HCT116 (cell line): ENCODE measurements at regions not wholly inside any gene's neighbourhood (a gene's known extent, or its start where the extent isn't known, plus 50 kb on each side); places are given as distances from the start of the nearest gene placed in this dataset.

ENCODE experiments used
- ATAC-seq: fragments of 200-7000 bp; cut with Tn5 transposase; 2 replicates; pipeline ENCODE4 v1.9.1; 2020; ENCODE audit warnings: mild to moderate bottlenecking, moderate library complexity
- BruUV-seq: library from RNA; stranded (reverse); fragments of 400-500 nt; replicated peaks from 2 replicates; lab custom pipeline; 2021; lab: Mats Ljungman, UMichigan
- CTCF ChIA-PET: fragments of 300-600 bp; sonication (Branson Sonifier 250); formaldehyde crosslinking; loops from one replicate; lab custom pipeline; 2021; ENCODE audit warnings: antibody characterized with exemption; lab: Charles Lee
- POLR2A ChIA-PET: fragments of 300-600, 350-600 bp; sonication (Branson Sonifier 250); formaldehyde crosslinking; loops from one replicate; lab custom pipeline; 2021; ENCODE audit warnings: antibody characterized with exemption; lab: Charles Lee
- RAD21 ChIA-PET, 2 experiments: fragments of 300-600 bp; sonication (Branson Sonifier 250); formaldehyde crosslinking; loops; one replicate each; lab custom pipeline; 2023; ENCODE audit warnings: low total read pairs in 2 of 2; ENCODE audit not compliant: uncharacterized antibody in 2 of 2, unreplicated experiment in 2 of 2, low non-redundant PET in 1 of 2; lab: Charles Lee
- DNase-seq: peaks from one replicate; pipeline ENCODE4 v3.0.0-alpha.2; 2010; ENCODE audit warnings: low read depth, low spot score
- H2AFZ ChIP-seq: fragments of 200-600 bp; shearing (Covaris generic), sonication (generic); 2 replicates; pipeline ENCODE4 v1.6.1; 2017; ENCODE audit warnings: low read depth, mixed run types, mixed read lengths, antibody characterized with exemption, low read length; ENCODE audit not compliant: poor library complexity, severe bottlenecking
- H3K27ac ChIP-seq: 2 replicates; pipeline ENCODE4 v1.5.1; 2012; ENCODE audit warnings: low read depth, low read length
- H3K27me3 ChIP-seq: fragments of 200-600 bp; sonication (generic); 2 replicates; pipeline ENCODE4 v1.6.1; 2016; ENCODE audit warnings: mixed run types, low read length, mixed read lengths; ENCODE audit not compliant: insufficient read depth
- H3K36me3 ChIP-seq, 2 experiments: fragments of 200-500 bp in 1 of 2; fragments of 200-600 bp in 1 of 2; sonication (Bioruptor generic) in 1 of 2; sonication (generic) in 1 of 2; 2 replicates each; pipeline versions ENCODE4 v1.5.1 to v1.6.1; 2014 to 2016; ENCODE audit warnings: low read length in 2 of 2, inconsistent platforms in 1 of 2, mixed read lengths in 1 of 2, mixed run types in 1 of 2; ENCODE audit not compliant: insufficient read depth in 2 of 2, control insufficient read depth in 1 of 2
- H3K4me1 ChIP-seq, 2 experiments: fragments of 200-600 bp in 1 of 2; sonication (generic) in 1 of 2; 2 replicates each; pipeline versions ENCODE4 v1.5.1 to v1.6.1; 2012 to 2017; ENCODE audit warnings: low read length in 2 of 2, inconsistent platforms in 1 of 2, mild to moderate bottlenecking in 1 of 2, mixed read lengths in 1 of 2, mixed run types in 1 of 2, moderate library complexity in 1 of 2; ENCODE audit not compliant: insufficient read depth in 2 of 2, control insufficient read depth in 1 of 2
- H3K4me2 ChIP-seq: fragments of 200-600 bp; sonication (generic); 2 replicates; pipeline ENCODE4 v1.6.1; 2017; ENCODE audit warnings: mixed run types, low read length, mixed read lengths
- H3K4me3 ChIP-seq, 2 experiments: fragments of 200-600 bp in 1 of 2; sonication (generic) in 1 of 2; replicated peaks in 1 of 2; 2 replicates each; pipeline ENCODE4 v1.5.1; 2011 to 2016; ENCODE audit warnings: low read length in 2 of 2, control low read depth in 1 of 2, low read depth in 1 of 2, mild to moderate bottlenecking in 1 of 2, mixed read lengths in 1 of 2, mixed run types in 1 of 2
- H3K79me2 ChIP-seq: fragments of 200-600 bp; sonication (generic); 2 replicates; pipeline ENCODE4 v1.6.1; 2017; ENCODE audit warnings: mild to moderate bottlenecking, mixed run types, low read length, moderate library complexity, mixed read lengths; ENCODE audit not compliant: insufficient read depth
- H3K9ac ChIP-seq: fragments of 200-600 bp; sonication (generic); 2 replicates; pipeline ENCODE4 v1.6.1; 2016; ENCODE audit warnings: low read length, mixed read lengths
- H3K9me2 ChIP-seq: fragments of 200-600 bp; sonication (generic), shearing (Covaris generic); 2 replicates; pipeline ENCODE4 v1.6.1; 2017; ENCODE audit warnings: mixed run types, mild to moderate bottlenecking, moderate library complexity; ENCODE audit not compliant: insufficient read depth
- H3K9me3 ChIP-seq, 2 experiments: fragments of 200-500 bp in 1 of 2; fragments of 200-600 bp in 1 of 2; sonication (Bioruptor generic) in 1 of 2; sonication (generic) in 1 of 2; 2 replicates each; pipeline ENCODE4 v1.6.1; 2014 to 2017; ENCODE audit warnings: low read length in 2 of 2, mixed read lengths in 2 of 2, inconsistent platforms in 1 of 2, low read depth in 1 of 2, mild to moderate bottlenecking in 1 of 2, mixed run types in 1 of 2, moderate library complexity in 1 of 2; ENCODE audit not compliant: control insufficient read depth in 1 of 2, insufficient read depth in 1 of 2
- H4K20me1 ChIP-seq: fragments of 200-600 bp; sonication (generic), shearing (Covaris generic); 2 replicates; pipeline ENCODE4 v1.6.1; 2017; ENCODE audit warnings: mixed run types, mild to moderate bottlenecking, moderate library complexity; ENCODE audit not compliant: insufficient read depth
- CBX3 ChIP-seq: IDR thresholded peaks from 2 replicates; pipeline ENCODE4 v1.6.1; 2012; ENCODE audit warnings: low read depth
- CEBPB ChIP-seq: IDR thresholded peaks from 2 replicates; pipeline ENCODE4 v1.6.1; 2012; ENCODE audit warnings: low read depth
- ELF1 ChIP-seq: IDR thresholded peaks from 2 replicates; pipeline ENCODE4 v1.6.1; 2012; ENCODE audit warnings: low read depth, borderline replicate concordance
- EZH2 ChIP-seq: fragments of 200-600 bp; sonication (generic); IDR thresholded peaks from 2 replicates; pipeline ENCODE4 v1.6.1; 2017; ENCODE audit warnings: antibody characterized with exemption, mixed run types
- EZH2phosphoT487 ChIP-seq: fragments of 200-600 bp; IDR thresholded peaks from 2 replicates; pipeline ENCODE4 v1.6.1; 2018; ENCODE audit warnings: antibody characterized with exemption, borderline replicate concordance
- FOSL1 ChIP-seq: IDR thresholded peaks from 2 replicates; pipeline ENCODE4 v1.6.1; 2012; ENCODE audit warnings: low read depth
- JUND ChIP-seq: IDR thresholded peaks from 2 replicates; pipeline ENCODE4 v1.6.1; 2012
- MAX ChIP-seq: IDR thresholded peaks from 2 replicates; pipeline ENCODE4 v1.6.1; 2012
- POLR2AphosphoS5 ChIP-seq: IDR thresholded peaks from 2 replicates; pipeline ENCODE4 v1.6.1; 2011; ENCODE audit warnings: mild to moderate bottlenecking, low read depth, low read length, moderate library complexity
- RAD21 ChIP-seq: IDR thresholded peaks from 2 replicates; pipeline ENCODE4 v1.6.1; 2012; ENCODE audit warnings: low read depth, mild to moderate bottlenecking
- SIN3A ChIP-seq: IDR thresholded peaks from 2 replicates; pipeline ENCODE4 v1.6.1; 2012; ENCODE audit warnings: low read depth
- SRF ChIP-seq: IDR thresholded peaks from 2 replicates; pipeline ENCODE4 v1.6.1; 2012; ENCODE audit warnings: low read depth
- TCF7L2 ChIP-seq: IDR thresholded peaks from 2 replicates; pipeline ENCODE4 v1.7.0; 2011; ENCODE audit warnings: borderline replicate concordance, inconsistent platforms; ENCODE audit not compliant: insufficient read depth, insufficient read length; ENCODE audit errors: extremely low read depth
- YY1 ChIP-seq: IDR thresholded peaks from 2 replicates; pipeline ENCODE4 v1.6.1; 2011; ENCODE audit warnings: low read length, low read depth, moderate library complexity, mild to moderate bottlenecking; ENCODE audit not compliant: insufficient replicate concordance; ENCODE audit errors: extremely low read depth
- ZNF274 ChIP-seq: fragments of 200-500 bp; sonication (Bioruptor generic); IDR thresholded peaks from 2 replicates; pipeline ENCODE4 v1.6.1; 2014; ENCODE audit warnings: mild to moderate bottlenecking, low read depth, low read length, inconsistent platforms
- intact Hi-C: fragments of 100-400 bp; cut with micrococcal nuclease; formaldehyde crosslinking; loops from 2 replicates; pipeline ENCODE4 v1.10.0; 2022

- Histone ChIP-seq H3K9ac (no peak overlapping the region), H3K4me3 (no peak overlapping the region), H3K4me1 (peaks cover 10 to 16% of the 10 kb centered on the region in 2 experiments), H4K20me1 (no peaks in the 10 kb centered on the region), H3K9me2 (no peaks in the 10 kb centered on the region), H3K9me3 (no peaks in the 10 kb centered on the region), H3K4me2 (no peak overlapping the region), H3K79me2 (no peaks in the 10 kb centered on the region), H3K27me3 (no peaks in the 10 kb centered on the region), H2AFZ (no peak overlapping the region), H3K27ac (no peak overlapping the region), H3K36me3 (no peaks in the 10 kb centered on the region)
- POLR2A ChIA-PET: no interaction called here
- no TSS peak for BruUV-seq
- intact Hi-C loops: no loop called here
- no peak for ATAC-seq
- RAD21 ChIA-PET: no interaction called here
- DNase-seq: no peak
- TF ChIP-seq CEBPB (no peak), SRF (no peak), ELF1 (no peak), TCF7L2 (no peak), FOSL1 (no peak), POLR2AphosphoS5 (no peak), ZNF274 (no peak), EZH2phosphoT487 (no peak), JUND (no peak), YY1 (no peak), SIN3A (no peak), CBX3 (no peak), RAD21 (no peak), EZH2 (no peak), MAX (no peak)
- CTCF ChIA-PET: no interaction called here
These were observed 179.7 kb downstream of the TTC8 start for GRCh38 chr14:89004166-89004565.
